SK-N-SH (cell line): ENCODE measurements at regions not wholly inside any gene's neighbourhood (a gene's known extent, or its start where the extent isn't known, plus 50 kb on each side); places are given as distances from the start of the nearest gene placed in this dataset.
"Not testable (repeated sequence)": the region's sequence is repeated elsewhere in the genome, so short reads cannot be mapped to it uniquely, and the experiment has no call there.

ENCODE experiments used
- CTCF ChIP-seq: fragments of 200-600 bp; sonication (generic); IDR thresholded peaks from 2 replicates; pipeline ENCODE4 v1.6.1; 2017; ENCODE audit warnings: antibody characterized with exemption, mild to moderate bottlenecking, moderate library complexity
- EP300 ChIP-seq, 2 experiments: IDR thresholded peaks; 2 replicates each; pipeline versions ENCODE4 v1.4.0 to v1.6.1; 2012; ENCODE audit warnings: borderline replicate concordance in 1 of 2, low read depth in 1 of 2, low read length in 1 of 2
- EZH2phosphoT487 ChIP-seq: fragments of 200-600 bp; sonication (generic); IDR thresholded peaks from 2 replicates; pipeline ENCODE4 v1.6.1; 2017; ENCODE audit warnings: low read depth, mixed run types, mild to moderate bottlenecking, antibody characterized with exemption, moderate library complexity, borderline replicate concordance
- FOXJ3 ChIP-seq: sonication (generic); formaldehyde crosslinking; IDR thresholded peaks from 2 replicates; pipeline ENCODE4 v1.5.1; 2020; ENCODE audit warnings: mild to moderate bottlenecking, missing genetic modification reagents
- MAX ChIP-seq: IDR thresholded peaks from 2 replicates; pipeline ENCODE4 v1.4.0; 2012; ENCODE audit warnings: low read depth
- POLR2AphosphoS5 ChIP-seq: IDR thresholded peaks from 2 replicates; pipeline ENCODE4 v1.6.1; 2012; ENCODE audit warnings: low read depth, low read length
- REST ChIP-seq: IDR thresholded peaks from 2 replicates; pipeline ENCODE4 v1.6.1; 2012; ENCODE audit warnings: mild to moderate bottlenecking, low read depth, low read length, moderate library complexity
- SMC3 ChIP-seq: IDR thresholded peaks from 2 replicates; pipeline ENCODE4 v1.6.1; 2012; ENCODE audit warnings: low read depth, low read length, improper control_type of control experiment
- USF1 ChIP-seq: IDR thresholded peaks from 2 replicates; pipeline ENCODE4 v1.4.0; 2012; ENCODE audit warnings: low read depth, borderline replicate concordance

- TF ChIP-seq CTCF; FOXJ3; EP300 (IDR thresholded peaks at IDR 0.05; ENCODE audit: borderline replicate concordance in 1 of 2, low read depth in 1 of 2, low read length in 1 of 2); MAX; POLR2AphosphoS5; REST; SMC3; USF1; EZH2phosphoT487: not testable (repeated sequence)
Observed at GRCh38 chr9:41619254-41619653, 430.1 kb upstream of the ZNG1F start.
